Astrocyte of the hippocampus (primary cell): ENCODE measurements at regions not wholly inside any gene's neighbourhood (a gene's known extent, or its start where the extent isn't known, plus 50 kb on each side); places are given as distances from the start of the nearest gene placed in this dataset.
A peak's percentile ranks its signal among the peaks of the same experiment; 100 is the strongest.
"Not testable (repeated sequence)": the region's sequence is repeated elsewhere in the genome, so short reads cannot be mapped to it uniquely, and the experiment has no call there.

ENCODE experiments used
- DNase-seq: peaks from one replicate; pipeline ENCODE4 v3.0.0; 2011; ENCODE audit warnings: low read depth, low spot score

GRCh38 chr3:176206809-176207208 lies 990.5 kb downstream of the TBL1XR1 start:
- no peak for DNase-seq

GRCh38 chr3:176202652-176203051 lies 994.6 kb downstream of the TBL1XR1 start:
- no peak for DNase-seq

- DNase-seq = peak; percentile 28
Observed at GRCh38 chr3:176193032-176193730, 1004.1 kb downstream of the TBL1XR1 start.

GRCh38 chr3:176190755-176191154 lies 1006.5 kb downstream of the TBL1XR1 start:
- DNase-seq = no peak

GRCh38 chr3:176183181-176183580 lies 1014.1 kb downstream of the TBL1XR1 start:
- DNase-seq = no peak

- no peak for DNase-seq
Observed at GRCh38 chr3:176174060-176174459, 1023.2 kb downstream of the TBL1XR1 start.

GRCh38 chr3:176172492-176172891 lies 1024.8 kb downstream of the TBL1XR1 start:
- no peak for DNase-seq

- DNase-seq = no peak
Observed at GRCh38 chr3:176167272-176167671, 1030.0 kb downstream of the TBL1XR1 start.

- DNase-seq = no peak
Observed at GRCh38 chr3:176160997-176161396, 1036.3 kb downstream of the TBL1XR1 start.

- DNase-seq = peak; percentile 3
Observed at GRCh38 chr3:176159796-176160195, 1037.5 kb downstream of the TBL1XR1 start.

- DNase-seq = no peak
Observed at GRCh38 chr3:176155012-176155411, 1042.3 kb downstream of the TBL1XR1 start.

GRCh38 chr3:176149567-176149966 lies 1047.7 kb downstream of the TBL1XR1 start:
- DNase-seq = no peak

- no peak for DNase-seq
Observed at GRCh38 chr3:176147251-176147650, 1050.0 kb downstream of the TBL1XR1 start.

GRCh38 chr3:176141837-176142236 lies 1055.4 kb downstream of the TBL1XR1 start:
- DNase-seq = no peak

- no peak for DNase-seq
Observed at GRCh38 chr3:176120507-176120906, 1076.8 kb downstream of the TBL1XR1 start.

- no peak for DNase-seq
Observed at GRCh38 chr3:176119826-176120225, 1077.5 kb downstream of the TBL1XR1 start.

- DNase-seq = peak; percentile 6
Observed at GRCh38 chr3:176106380-176106779, 1090.9 kb downstream of the TBL1XR1 start.

- DNase-seq = no peak
Observed at GRCh38 chr3:176097027-176097426, 1100.3 kb downstream of the TBL1XR1 start.

- DNase-seq = not testable (repeated sequence)
Observed at GRCh38 chr3:176093892-176094291, 1103.4 kb downstream of the TBL1XR1 start.

- DNase-seq = no peak
Observed at GRCh38 chr3:176090727-176091126, 1106.6 kb downstream of the TBL1XR1 start.

GRCh38 chr3:176088962-176089383 lies 1108.3 kb downstream of the TBL1XR1 start:
- DNase-seq = no peak

GRCh38 chr3:176087066-176087697 lies 1110.1 kb downstream of the TBL1XR1 start:
- no peak for DNase-seq

- no peak for DNase-seq
Observed at GRCh38 chr3:176079785-176080184, 1117.5 kb downstream of the TBL1XR1 start.
